SK-N-SH treated with all-trans-retinoic acid at 6 μM for 48 hours (cell line): ENCODE measurements at regions not wholly inside any gene's neighbourhood (a gene's known extent, or its start where the extent isn't known, plus 50 kb on each side); places are given as distances from the start of the nearest gene placed in this dataset.

Experiments
- ARNTL ChIP-seq: fragments of 450-650 bp; formaldehyde crosslinking; IDR thresholded peaks from 2 replicates; pipeline ENCODE4 v1.5.0; 2020; ENCODE audit warnings: low read depth, mild to moderate bottlenecking, moderate library complexity, borderline replicate concordance
- GLIS3 ChIP-seq: fragments of 250-450 bp; sonication (Bioruptor Pico); IDR thresholded peaks from 2 replicates; pipeline ENCODE4 v1.5.0; 2020; ENCODE audit warnings: mild to moderate bottlenecking, moderate library complexity
- PATZ1 ChIP-seq: fragments of 250-450 bp; sonication (Bioruptor Pico); IDR thresholded peaks from 2 replicates; pipeline ENCODE4 v1.8.0; 2020; ENCODE audit warnings: mild to moderate bottlenecking, moderate library complexity, borderline replicate concordance
- PPARA ChIP-seq: fragments of 250-450 bp; sonication (Bioruptor Pico); IDR thresholded peaks from 2 replicates; pipeline ENCODE4 v1.5.0; 2020; ENCODE audit warnings: mild to moderate bottlenecking, borderline replicate concordance
- RARB ChIP-seq: fragments of 250-450 bp; sonication (Bioruptor Pico); IDR thresholded peaks from 2 replicates; pipeline ENCODE4 v1.8.0; 2021; ENCODE audit warnings: mild to moderate bottlenecking, moderate library complexity
- SNAI2 ChIP-seq: fragments of 250-450 bp; sonication (Bioruptor Pico); IDR thresholded peaks from 2 replicates; pipeline ENCODE4 v1.5.0; 2020; ENCODE audit warnings: mild to moderate bottlenecking, moderate library complexity
- ZFP3 ChIP-seq: fragments of 250-450 bp; sonication (Bioruptor Pico); IDR thresholded peaks from 2 replicates; pipeline ENCODE4 v1.5.0; 2020; ENCODE audit warnings: mild to moderate bottlenecking, moderate library complexity
- ZFP30 ChIP-seq: fragments of 450-650 bp; formaldehyde crosslinking; IDR thresholded peaks from 2 replicates; pipeline ENCODE4 v1.5.0; 2022; ENCODE audit warnings: mild to moderate bottlenecking, moderate library complexity
- ZNF565 ChIP-seq: fragments of 450-650 bp; formaldehyde crosslinking; conservative IDR thresholded peaks from 2 replicates; pipeline ENCODE4 v1.5.0; 2020; ENCODE audit warnings: low read depth, mild to moderate bottlenecking, moderate library complexity
- ZNF8 ChIP-seq: fragments of 450-650 bp; formaldehyde crosslinking; IDR thresholded peaks from 2 replicates; pipeline ENCODE4 v1.5.0; 2020; ENCODE audit warnings: mild to moderate bottlenecking, moderate library complexity
- TF ChIP-seq, protein P1 (sequence below): fragments of 250-450 bp; sonication (Bioruptor Pico); IDR thresholded peaks from 2 replicates; pipeline ENCODE4 v1.8.0; 2021; ENCODE audit warnings: low read depth, mild to moderate bottlenecking, moderate library complexity, borderline replicate concordance
- TF ChIP-seq, protein P2 (sequence below): fragments of 250-450 bp; sonication (Bioruptor Pico); IDR thresholded peaks from 2 replicates; pipeline ENCODE4 v1.5.0; 2020; ENCODE audit warnings: mild to moderate bottlenecking, moderate library complexity

GRCh38 chr7:42440951-42441350 is 203.9 kb upstream of the GLI3 start:
- TF ChIP-seq ZFP3 (CRISPR knock-in tag) (no peak), ZNF565 (CRISPR knock-in tag) (no peak), ZFP30 (CRISPR knock-in tag) (no peak), ARNTL (CRISPR knock-in tag) (no peak), PATZ1 (CRISPR knock-in tag) (no peak), ZNF8 (no peak), PPARA (CRISPR knock-in tag) (no peak), SNAI2 (no peak), RARB (CRISPR knock-in tag) (no peak), GLIS3 (no peak)
- TF ChIP-seq, protein P1, sequence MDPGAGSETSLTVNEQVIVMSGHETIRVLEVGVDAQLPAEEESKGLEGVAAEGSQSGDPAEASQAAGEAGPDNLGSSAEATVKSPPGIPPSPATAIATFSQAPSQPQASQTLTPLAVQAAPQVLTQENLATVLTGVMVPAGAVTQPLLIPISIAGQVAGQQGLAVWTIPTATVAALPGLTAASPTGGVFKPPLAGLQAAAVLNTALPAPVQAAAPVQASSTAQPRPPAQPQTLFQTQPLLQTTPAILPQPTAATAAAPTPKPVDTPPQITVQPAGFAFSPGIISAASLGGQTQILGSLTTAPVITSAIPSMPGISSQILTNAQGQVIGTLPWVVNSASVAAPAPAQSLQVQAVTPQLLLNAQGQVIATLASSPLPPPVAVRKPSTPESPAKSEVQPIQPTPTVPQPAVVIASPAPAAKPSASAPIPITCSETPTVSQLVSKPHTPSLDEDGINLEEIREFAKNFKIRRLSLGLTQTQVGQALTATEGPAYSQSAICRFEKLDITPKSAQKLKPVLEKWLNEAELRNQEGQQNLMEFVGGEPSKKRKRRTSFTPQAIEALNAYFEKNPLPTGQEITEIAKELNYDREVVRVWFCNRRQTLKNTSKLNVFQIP (CRISPR knock-in tag): no peak
- TF ChIP-seq, protein P2, sequence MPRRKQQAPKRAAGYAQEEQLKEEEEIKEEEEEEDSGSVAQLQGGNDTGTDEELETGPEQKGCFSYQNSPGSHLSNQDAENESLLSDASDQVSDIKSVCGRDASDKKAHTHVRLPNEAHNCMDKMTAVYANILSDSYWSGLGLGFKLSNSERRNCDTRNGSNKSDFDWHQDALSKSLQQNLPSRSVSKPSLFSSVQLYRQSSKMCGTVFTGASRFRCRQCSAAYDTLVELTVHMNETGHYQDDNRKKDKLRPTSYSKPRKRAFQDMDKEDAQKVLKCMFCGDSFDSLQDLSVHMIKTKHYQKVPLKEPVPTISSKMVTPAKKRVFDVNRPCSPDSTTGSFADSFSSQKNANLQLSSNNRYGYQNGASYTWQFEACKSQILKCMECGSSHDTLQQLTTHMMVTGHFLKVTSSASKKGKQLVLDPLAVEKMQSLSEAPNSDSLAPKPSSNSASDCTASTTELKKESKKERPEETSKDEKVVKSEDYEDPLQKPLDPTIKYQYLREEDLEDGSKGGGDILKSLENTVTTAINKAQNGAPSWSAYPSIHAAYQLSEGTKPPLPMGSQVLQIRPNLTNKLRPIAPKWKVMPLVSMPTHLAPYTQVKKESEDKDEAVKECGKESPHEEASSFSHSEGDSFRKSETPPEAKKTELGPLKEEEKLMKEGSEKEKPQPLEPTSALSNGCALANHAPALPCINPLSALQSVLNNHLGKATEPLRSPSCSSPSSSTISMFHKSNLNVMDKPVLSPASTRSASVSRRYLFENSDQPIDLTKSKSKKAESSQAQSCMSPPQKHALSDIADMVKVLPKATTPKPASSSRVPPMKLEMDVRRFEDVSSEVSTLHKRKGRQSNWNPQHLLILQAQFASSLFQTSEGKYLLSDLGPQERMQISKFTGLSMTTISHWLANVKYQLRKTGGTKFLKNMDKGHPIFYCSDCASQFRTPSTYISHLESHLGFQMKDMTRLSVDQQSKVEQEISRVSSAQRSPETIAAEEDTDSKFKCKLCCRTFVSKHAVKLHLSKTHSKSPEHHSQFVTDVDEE: no peak
